ENCODE measurements at regions not wholly inside any gene's neighbourhood (a gene's known extent, or its start where the extent isn't known, plus 50 kb on each side); places are given as distances from the start of the nearest gene placed in this dataset.

DNA sequence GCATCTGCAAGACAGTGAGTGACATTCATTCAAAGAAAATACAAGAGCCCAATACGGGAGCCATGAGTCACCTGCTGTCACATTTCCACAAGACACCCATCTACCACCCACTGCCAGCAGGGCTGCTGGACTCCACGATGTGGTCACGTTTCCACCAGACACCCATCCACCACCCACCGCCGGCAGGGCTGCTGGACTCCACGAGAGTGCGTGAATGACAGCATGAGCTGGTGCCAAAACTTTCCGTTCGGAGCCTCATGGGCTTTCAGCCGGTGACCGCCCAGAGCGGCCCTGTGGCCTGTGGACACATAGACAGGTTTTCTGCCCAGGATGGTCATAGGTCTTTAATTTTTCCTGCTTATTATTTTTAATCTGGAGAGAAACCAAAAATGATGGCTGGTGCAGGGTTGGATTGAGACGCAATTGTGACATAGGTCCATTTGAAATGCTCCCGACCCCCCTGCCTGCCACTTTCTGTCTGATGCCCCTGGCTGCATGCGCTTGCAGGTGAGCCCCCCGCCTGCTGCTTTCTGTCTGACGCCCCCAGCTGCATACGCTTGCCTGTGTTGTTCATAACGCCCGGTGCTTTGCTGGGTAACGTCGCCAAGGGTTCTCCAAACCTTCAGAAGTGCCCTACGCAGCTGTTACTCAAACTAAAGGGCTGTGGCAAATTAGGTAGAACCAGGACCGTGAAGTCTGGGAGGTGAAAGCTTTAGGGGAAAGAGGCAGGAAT is 59.1 kb upstream of the SMOC2 start:
- Histone ChIP-seq H3K9me3 (ENCODE audit: low read depth, low read length, poor library complexity, severe bottlenecking) (peaks cover 5% of the 10 kb centered on the region), H3K4me3 (ENCODE audit: low read depth, low read length, poor library complexity, severe bottlenecking) (no peak overlapping the region), H3K4me1 (ENCODE audit: insufficient read depth, low read length, poor library complexity, severe bottlenecking) (peaks cover 7% of the 10 kb centered on the region), H3K27me3 (replicated peaks; ENCODE audit: insufficient read depth, low read depth, low read length, poor library complexity) (no peaks in the 10 kb centered on the region), H3K36me3 (ENCODE audit: insufficient read depth, low read length, poor library complexity, severe bottlenecking) (no peaks in the 10 kb centered on the region), H3K27ac (ENCODE audit: low read depth, low read length, poor library complexity, severe bottlenecking) (no peak overlapping the region)
- BruUV-seq (replicated peaks): no TSS peak
- TF ChIP-seq, protein P1, sequence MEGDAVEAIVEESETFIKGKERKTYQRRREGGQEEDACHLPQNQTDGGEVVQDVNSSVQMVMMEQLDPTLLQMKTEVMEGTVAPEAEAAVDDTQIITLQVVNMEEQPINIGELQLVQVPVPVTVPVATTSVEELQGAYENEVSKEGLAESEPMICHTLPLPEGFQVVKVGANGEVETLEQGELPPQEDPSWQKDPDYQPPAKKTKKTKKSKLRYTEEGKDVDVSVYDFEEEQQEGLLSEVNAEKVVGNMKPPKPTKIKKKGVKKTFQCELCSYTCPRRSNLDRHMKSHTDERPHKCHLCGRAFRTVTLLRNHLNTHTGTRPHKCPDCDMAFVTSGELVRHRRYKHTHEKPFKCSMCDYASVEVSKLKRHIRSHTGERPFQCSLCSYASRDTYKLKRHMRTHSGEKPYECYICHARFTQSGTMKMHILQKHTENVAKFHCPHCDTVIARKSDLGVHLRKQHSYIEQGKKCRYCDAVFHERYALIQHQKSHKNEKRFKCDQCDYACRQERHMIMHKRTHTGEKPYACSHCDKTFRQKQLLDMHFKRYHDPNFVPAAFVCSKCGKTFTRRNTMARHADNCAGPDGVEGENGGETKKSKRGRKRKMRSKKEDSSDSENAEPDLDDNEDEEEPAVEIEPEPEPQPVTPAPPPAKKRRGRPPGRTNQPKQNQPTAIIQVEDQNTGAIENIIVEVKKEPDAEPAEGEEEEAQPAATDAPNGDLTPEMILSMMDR (conservative IDR thresholded peaks at IDR 0.05; ENCODE audit: low read depth, low read length): no peak
- POLR2A ChIA-PET (ENCODE audit: low non-redundant PET): no interaction called here
- intact Hi-C loops (cut with micrococcal nuclease; ENCODE audit: unreplicated experiment): no loop called here
- CTCF ChIA-PET: no interaction called here
- no peak for DNase-seq (ENCODE audit: low spot score)

DNA sequence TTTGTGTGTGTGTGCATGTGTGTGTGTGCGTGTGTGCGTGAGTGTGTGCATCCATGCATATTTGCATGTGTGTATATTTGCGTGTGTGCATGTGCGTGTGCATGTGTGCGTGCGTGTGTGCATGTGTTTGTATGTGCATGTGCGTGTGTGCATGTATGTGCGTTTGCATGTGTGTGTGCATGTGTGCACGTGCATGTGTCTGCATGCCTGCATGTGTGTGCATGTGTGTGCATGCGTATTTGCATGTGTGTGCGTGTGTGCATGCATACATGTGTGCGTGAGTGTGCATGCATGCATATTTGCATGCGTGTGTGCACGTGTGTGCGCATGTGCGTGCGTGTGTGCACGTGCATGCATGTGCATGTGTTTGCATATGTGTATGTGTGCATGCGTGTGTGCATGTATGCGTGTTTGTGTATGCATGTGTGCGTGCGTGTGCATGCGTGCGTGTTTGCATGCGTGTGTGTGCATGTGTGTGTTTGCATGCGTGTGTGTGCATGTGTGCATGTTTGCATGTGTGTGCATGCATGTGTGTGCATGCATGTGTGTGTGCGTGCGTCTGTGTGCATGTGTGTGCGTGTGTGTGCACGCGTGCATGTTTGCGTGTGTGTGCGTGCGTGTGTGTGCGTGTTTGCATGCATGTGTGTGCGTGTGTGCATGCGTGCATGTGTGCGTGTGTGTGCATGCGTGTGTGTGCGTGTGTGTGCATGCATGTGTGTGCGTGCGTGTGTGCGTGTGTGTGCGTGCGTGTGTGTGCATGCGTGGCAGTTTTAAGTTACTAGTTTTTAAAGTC is 57.7 kb upstream of the SMOC2 start:
- DNase-seq (ENCODE audit: low spot score): no peak
- CTCF ChIA-PET: no interaction called here
- no TSS peak for BruUV-seq (replicated peaks)

DNA sequence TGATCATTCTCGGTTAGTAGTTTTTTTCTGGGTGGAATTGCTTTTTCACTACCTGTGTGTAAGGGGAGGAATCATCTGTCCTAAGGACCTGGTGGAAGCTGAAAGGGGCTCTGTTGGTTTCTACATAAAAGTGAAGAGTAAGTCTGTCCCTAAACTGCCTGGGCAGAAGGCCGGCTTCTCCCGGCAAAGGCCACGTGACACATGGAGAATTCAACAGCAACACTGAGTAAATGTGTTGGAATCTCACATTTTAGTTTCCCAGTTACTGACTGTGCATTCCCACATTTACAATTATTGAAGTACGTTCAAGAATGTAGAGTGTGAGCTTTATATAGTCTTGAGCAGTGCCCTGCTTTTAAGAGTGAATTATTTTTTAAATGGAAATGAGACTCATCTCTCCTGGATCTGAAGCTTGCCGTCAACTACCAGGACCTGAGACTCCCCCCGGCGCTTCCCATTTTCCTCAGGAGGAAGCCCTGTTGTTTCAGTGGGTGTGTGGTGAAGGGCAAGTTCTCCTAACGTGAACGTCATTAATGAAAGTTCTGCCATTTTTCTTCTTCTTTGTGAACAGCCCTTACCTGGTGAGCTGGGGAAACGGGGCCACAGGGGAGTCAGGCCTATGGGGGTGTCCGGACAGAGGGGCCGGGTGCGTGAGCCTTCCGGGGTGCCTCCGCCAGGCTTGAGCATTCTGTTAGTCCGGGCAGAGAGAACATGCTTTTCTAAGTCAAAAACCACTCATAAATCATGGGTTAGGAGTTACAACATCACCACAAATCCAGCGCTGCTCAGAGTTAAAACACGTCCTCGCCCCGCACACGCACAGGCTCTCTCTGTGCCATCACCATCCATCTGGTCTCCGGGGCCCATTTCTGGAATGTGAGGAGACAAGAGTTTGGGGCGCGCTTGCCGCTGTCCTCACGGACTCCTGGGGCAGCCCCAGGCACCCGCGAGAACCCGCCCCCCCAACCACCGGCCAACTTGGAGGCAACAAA is 56.6 kb upstream of the SMOC2 start:
- intact Hi-C loops (cut with micrococcal nuclease; ENCODE audit: unreplicated experiment): no loop called here
- TF ChIP-seq, protein P1 (conservative IDR thresholded peaks at IDR 0.05; ENCODE audit: low read depth, low read length): no peak
- no peak for TF ChIP-seq EZH2 (IDR thresholded peaks at IDR 0.05; ENCODE audit: borderline replicate concordance, low read depth, low read length, poor library complexity, severe bottlenecking)
- Histone ChIP-seq H3K4me3 (ENCODE audit: low read depth, low read length, poor library complexity, severe bottlenecking) (no peak overlapping the region), H3K4me1 (ENCODE audit: insufficient read depth, low read length, poor library complexity, severe bottlenecking) (no peaks in the 10 kb centered on the region), H3K9me3 (ENCODE audit: low read depth, low read length, poor library complexity, severe bottlenecking) (peaks cover 5% of the 10 kb centered on the region), H3K27me3 (replicated peaks; ENCODE audit: insufficient read depth, low read depth, low read length, poor library complexity) (no peaks in the 10 kb centered on the region), H3K36me3 (ENCODE audit: insufficient read depth, low read length, poor library complexity, severe bottlenecking) (no peaks in the 10 kb centered on the region), H3K27ac (ENCODE audit: low read depth, low read length, poor library complexity, severe bottlenecking) (no peak overlapping the region)
- POLR2A ChIA-PET (ENCODE audit: low non-redundant PET): no interaction called here
- no peak for DNase-seq (ENCODE audit: low spot score)
- BruUV-seq (replicated peaks): no TSS peak
- CTCF ChIA-PET: no interaction called here

More for the DNA sequence above, 57.7 kb upstream of the SMOC2 start:
- H3K27me3 ChIP-seq (replicated peaks; ENCODE audit: insufficient read depth, low read depth, low read length, poor library complexity): no peaks in the 10 kb centered on the region
- TF ChIP-seq, protein P1 (conservative IDR thresholded peaks at IDR 0.05; ENCODE audit: low read depth, low read length): no peak
- intact Hi-C loops (cut with micrococcal nuclease; ENCODE audit: unreplicated experiment): no loop called here
- no peak overlapping the region for H3K4me3 ChIP-seq (ENCODE audit: low read depth, low read length, poor library complexity, severe bottlenecking)
- no peak overlapping the region for H3K27ac ChIP-seq (ENCODE audit: low read depth, low read length, poor library complexity, severe bottlenecking)
- H3K4me1 ChIP-seq (ENCODE audit: insufficient read depth, low read length, poor library complexity, severe bottlenecking): no peaks in the 10 kb centered on the region
- POLR2A ChIA-PET (ENCODE audit: low non-redundant PET): no interaction called here
- peaks cover 5% of the 10 kb centered on the region for H3K9me3 ChIP-seq (ENCODE audit: low read depth, low read length, poor library complexity, severe bottlenecking)
- no peaks in the 10 kb centered on the region for H3K36me3 ChIP-seq (ENCODE audit: insufficient read depth, low read length, poor library complexity, severe bottlenecking)

All from A673 (cell line).